IMR-90 (cell line): ENCODE measurements at regions not wholly inside any gene's neighbourhood (a gene's known extent, or its start where the extent isn't known, plus 50 kb on each side); places are given as distances from the start of the nearest gene placed in this dataset.
A peak's percentile ranks its signal among the peaks of the same experiment; 100 is the strongest.

ENCODE experiments used
- ATAC-seq: fragments of 200-7000 bp; cut with Tn5 transposase; 2 replicates; pipeline ENCODE4 v1.9.1; 2020; ENCODE audit warnings: low read depth, mild to moderate bottlenecking, moderate library complexity
- BruUV-seq: library from RNA; stranded (reverse); fragments of 400-500 nt; replicated peaks from 2 replicates; lab custom pipeline; 2021; lab: Mats Ljungman, UMichigan
- CTCF ChIA-PET: fragments of 300-600 bp; formaldehyde crosslinking; extraction: SDS; loops from one replicate; lab custom pipeline; 2021; ENCODE audit warnings: antibody characterized with exemption; lab: Yijun Ruan, JAX
- POLR2A ChIA-PET: fragments of 300-600 bp; sonication (Branson Sonifier 250); formaldehyde crosslinking; loops from one replicate; lab custom pipeline; 2022; ENCODE audit warnings: antibody characterized with exemption; ENCODE audit not compliant: unreplicated experiment; lab: Charles Lee
- DNase-seq: peaks from one replicate; pipeline ENCODE4 v3.0.0; 2013
- H2AFZ ChIP-seq: replicated peaks from 2 replicates; pipeline ENCODE3; 2013; ENCODE audit warnings: low read length, mild to moderate bottlenecking; ENCODE audit not compliant: poor library complexity
- H2AK5ac ChIP-seq: 2 replicates; pipeline ENCODE4 v1.6.1; 2013; ENCODE audit warnings: low read depth, low read length, inconsistent platforms
- H2AK9ac ChIP-seq: replicated peaks from 2 replicates; pipeline ENCODE3; 2013; ENCODE audit warnings: mild to moderate bottlenecking, low read depth, low read length, moderate library complexity; ENCODE audit not compliant: poor library complexity
- H2BK120ac ChIP-seq: 2 replicates; pipeline ENCODE4 v1.6.1; 2013; ENCODE audit warnings: low read depth, low read length, inconsistent platforms
- H2BK15ac ChIP-seq: 3 replicates; pipeline ENCODE4 v1.6.1; 2013; ENCODE audit warnings: low read depth, low read length, inconsistent platforms
- H2BK20ac ChIP-seq: 2 replicates; pipeline ENCODE4 v1.6.1; 2013; ENCODE audit warnings: low read depth, mild to moderate bottlenecking, inconsistent platforms, low read length, moderate library complexity
- H2BK5ac ChIP-seq: 2 replicates; pipeline ENCODE4 v1.6.1; 2013; ENCODE audit warnings: mild to moderate bottlenecking, low read depth, low read length, inconsistent platforms; ENCODE audit not compliant: poor library complexity, severe bottlenecking
- H3K14ac ChIP-seq: replicated peaks from 2 replicates; pipeline ENCODE4 v1.6.1; 2013; ENCODE audit warnings: low read depth, low read length, inconsistent platforms
- H3K18ac ChIP-seq: 2 replicates; pipeline ENCODE4 v1.6.1; 2013; ENCODE audit warnings: low read depth, low read length, control low read depth
- H3K23ac ChIP-seq: 2 replicates; pipeline ENCODE4 v1.6.1; 2013; ENCODE audit warnings: low read depth, low read length, inconsistent platforms
- H3K27ac ChIP-seq: 2 replicates; pipeline ENCODE4 v1.5.1; 2013; ENCODE audit warnings: mild to moderate bottlenecking, control low read depth, low read length; ENCODE audit not compliant: insufficient read depth
- H3K27me3 ChIP-seq: 2 replicates; pipeline ENCODE4 v1.6.1; 2013; ENCODE audit warnings: low read length; ENCODE audit not compliant: control insufficient read depth, insufficient read depth
- H3K36me3 ChIP-seq: 2 replicates; pipeline ENCODE4 v1.6.1; 2013; ENCODE audit warnings: low read length, mixed read lengths; ENCODE audit not compliant: control insufficient read depth, insufficient read depth
- H3K4ac ChIP-seq: 2 replicates; pipeline ENCODE4 v1.6.1; 2013; ENCODE audit warnings: low read depth, low read length, inconsistent platforms
- H3K4me1 ChIP-seq: 2 replicates; pipeline ENCODE4 v1.6.1; 2013; ENCODE audit warnings: low read length, mixed read lengths; ENCODE audit not compliant: control insufficient read depth, insufficient read depth
- H3K4me2 ChIP-seq: 2 replicates; pipeline ENCODE4 v1.6.1; 2013; ENCODE audit warnings: low read depth, mild to moderate bottlenecking, control low read depth, low read length, moderate library complexity
- H3K4me3 ChIP-seq: 2 replicates; pipeline ENCODE4 v1.5.1; 2013; ENCODE audit warnings: low read depth, mild to moderate bottlenecking, control low read depth, low read length, moderate library complexity; ENCODE audit not compliant: insufficient read depth
- H3K56ac ChIP-seq: 2 replicates; pipeline ENCODE4 v1.6.1; 2013; ENCODE audit warnings: low read length, inconsistent platforms; ENCODE audit not compliant: insufficient read depth; ENCODE audit errors: extremely low read depth
- H3K79me1 ChIP-seq, 2 experiments: 2 replicates each; pipeline ENCODE4 v1.6.1; 2013; ENCODE audit warnings: low read length in 2 of 2, inconsistent platforms in 1 of 2, low read depth in 1 of 2
- H3K9ac ChIP-seq: 2 replicates; pipeline ENCODE4 v1.6.1; 2013; ENCODE audit warnings: low read depth, low read length, control low read depth
- H3K9me1 ChIP-seq: 2 replicates; pipeline ENCODE4 v1.6.1; 2013; ENCODE audit warnings: low read length, inconsistent platforms; ENCODE audit not compliant: insufficient read depth
- H3K9me3 ChIP-seq: 2 replicates; pipeline ENCODE4 v1.6.1; 2013; ENCODE audit warnings: low read length; ENCODE audit not compliant: control insufficient read depth, insufficient read depth
- H4K20me1 ChIP-seq: 2 replicates; pipeline ENCODE4 v1.6.1; 2013; ENCODE audit warnings: low read length, inconsistent platforms; ENCODE audit not compliant: insufficient read depth
- H4K5ac ChIP-seq: 2 replicates; pipeline ENCODE4 v1.6.1; 2013; ENCODE audit warnings: mild to moderate bottlenecking, low read depth, low read length, control low read depth
- H4K8ac ChIP-seq, 2 experiments: 2 replicates each; pipeline ENCODE4 v1.6.1; 2013; ENCODE audit warnings: low read depth in 2 of 2, low read length in 2 of 2, control low read depth in 1 of 2, inconsistent platforms in 1 of 2
- H4K91ac ChIP-seq: 2 replicates; pipeline ENCODE4 v1.6.1; 2013; ENCODE audit warnings: low read depth, low read length, inconsistent platforms; ENCODE audit not compliant: insufficient read depth
- BHLHE40 ChIP-seq: fragments of 150-350 bp; IDR thresholded peaks from 2 replicates; pipeline ENCODE4 v1.6.1; 2016; ENCODE audit warnings: mild to moderate bottlenecking, low read depth, low read length
- CEBPB ChIP-seq: IDR thresholded peaks from 2 replicates; pipeline ENCODE4 v1.6.1; 2012; ENCODE audit warnings: low read depth, low read length, improper control_type of control experiment
- CHD1 ChIP-seq: IDR thresholded peaks from 2 replicates; pipeline ENCODE4 v1.6.1; 2012; ENCODE audit warnings: low read depth, low read length, improper control_type of control experiment
- ELK1 ChIP-seq: fragments of 150-350 bp; IDR thresholded peaks from 2 replicates; pipeline ENCODE4 v1.6.1; 2016; ENCODE audit warnings: low read depth, mild to moderate bottlenecking, low read length, moderate library complexity, borderline replicate concordance
- FOS ChIP-seq: fragments of 150-350 bp; IDR thresholded peaks from 2 replicates; pipeline ENCODE4 v1.6.1; 2016; ENCODE audit warnings: low read depth, low read length
- MAFK ChIP-seq: IDR thresholded peaks from 2 replicates; pipeline ENCODE4 v1.6.1; 2012; ENCODE audit warnings: low read depth, low read length, improper control_type of control experiment
- MAZ ChIP-seq: IDR thresholded peaks from 2 replicates; pipeline ENCODE4 v1.6.1; 2012; ENCODE audit warnings: low read depth, mild to moderate bottlenecking, low read length, improper control_type of control experiment, moderate library complexity, borderline replicate concordance
- MXI1 ChIP-seq: IDR thresholded peaks from 2 replicates; pipeline ENCODE4 v1.6.1; 2012; ENCODE audit warnings: low read depth, mild to moderate bottlenecking, low read length, moderate library complexity, borderline replicate concordance
- NFE2L2 ChIP-seq: fragments of 150-350 bp; IDR thresholded peaks from 2 replicates; pipeline ENCODE4 v1.6.1; 2016; ENCODE audit warnings: low read depth, mild to moderate bottlenecking, low read length
- POLR2A ChIP-seq: IDR thresholded peaks from 2 replicates; pipeline ENCODE4 v1.6.1; 2012; ENCODE audit warnings: mild to moderate bottlenecking, low read depth, low read length
- RAD21 ChIP-seq: IDR thresholded peaks from 2 replicates; pipeline ENCODE4 v1.6.1; 2012; ENCODE audit warnings: low read length, improper control_type of control experiment
- RCOR1 ChIP-seq: IDR thresholded peaks from 2 replicates; pipeline ENCODE4 v1.6.1; 2012; ENCODE audit warnings: mild to moderate bottlenecking, low read length, improper control_type of control experiment; ENCODE audit not compliant: insufficient replicate concordance
- RFX5 ChIP-seq: IDR thresholded peaks from 2 replicates; pipeline ENCODE4 v1.8.0; 2012; ENCODE audit warnings: low read depth, mild to moderate bottlenecking, low read length, moderate library complexity
- SMC3 ChIP-seq: fragments of 150-350 bp; IDR thresholded peaks from 2 replicates; pipeline ENCODE4 v1.6.1; 2016; ENCODE audit warnings: low read depth, mild to moderate bottlenecking, antibody characterized with exemption, low read length, moderate library complexity
- WGBS, 2 experiments: methylation state at CpG; one replicate each; pipeline versions ENCODE4 v1.1.5 to v1.1.7; 2013; ENCODE audit warnings: missing lambda C conversion rate in 2 of 2; ENCODE audit not compliant: insufficient read length in 1 of 2; ENCODE audit errors: extremely low coverage in 2 of 2; 5-methylcytosine and 5-hydroxymethylcytosine counted together
- dilution Hi-C: fragments of 300-500 bp; cut with HindIII; formaldehyde crosslinking; loops from one replicate; pipeline ENCODE4 v1.14.3; 2018; ENCODE audit warnings: low sequenced_read_pairs; ENCODE audit not compliant: unreplicated experiment
- in situ Hi-C: fragments of 300-500 bp; cut with MboI; formaldehyde crosslinking; loops from 3 replicates; pipeline ENCODE4 v1.14.3; 2019; ENCODE audit warnings: low sequenced_read_pairs, inconsistent platforms, mixed read lengths
- intact Hi-C: fragments of 100-400 bp; cut with micrococcal nuclease; formaldehyde crosslinking; loops from 2 replicates; pipeline ENCODE4 v1.10.0; 2022
- TF ChIP-seq, protein P1 (sequence below): fragments of 150-350 bp; IDR thresholded peaks from 2 replicates; pipeline ENCODE4 v1.6.1; 2017; ENCODE audit warnings: mild to moderate bottlenecking, antibody characterized with exemption, low read length, low read depth
- TF ChIP-seq, protein P2 (sequence below): conservative IDR thresholded peaks from 2 replicates; pipeline ENCODE4 v1.5.1; 2012; ENCODE audit warnings: mild to moderate bottlenecking, low read depth, low read length, improper control_type of control experiment

- dilution Hi-C loops: no loop called here
- Histone ChIP-seq H3K9me1 (no peaks in the 10 kb centered on the region), H2BK5ac (peak overlapping the region; percentile 95), H2AFZ (no peak overlapping the region), H2BK120ac (peak overlapping the region; percentile 24; the same call in 1 of the 2 replicates), H3K56ac (no peak overlapping the region), H3K79me1 (no peaks in the 10 kb centered on the region), H3K4me1 (no peaks in the 10 kb centered on the region), H3K27ac (no peak overlapping the region), H3K27me3 (no peaks in the 10 kb centered on the region), H3K9me3 (no peaks in the 10 kb centered on the region), H2BK20ac (no peak overlapping the region), H2AK9ac (no peak overlapping the region), H3K9ac (no peak overlapping the region), H3K36me3 (no peaks in the 10 kb centered on the region), H2AK5ac (no peak overlapping the region), H4K5ac (peak overlapping the region; percentile 8; the same call in 1 of the 2 replicates), H4K8ac (0 out of 4 replicates have a peak overlapping the region, but pooled peaks of 1 of the 2 experiments have one; percentile 61), H3K23ac (peak overlapping the region; percentile 5; the same call in 1 of the 2 replicates), H3K4ac (no peak overlapping the region), H3K18ac (peak overlapping the region; percentile 75; the same call in 1 of the 2 replicates), H3K14ac (no peak overlapping the region), H2BK15ac (no peak overlapping the region; the same call in 2 of the 3 replicates), H3K4me3 (no peak overlapping the region), H3K4me2 (peak overlapping the region; percentile 7; the same call in 1 of the 2 replicates), H4K20me1 (no peaks in the 10 kb centered on the region), H4K91ac (no peak overlapping the region)
- BruUV-seq: no TSS peak
- intact Hi-C loops: no loop called here
- DNase-seq (peak; percentile 18), ATAC-seq (no peak)
- TF ChIP-seq MAZ (no peak), POLR2A (no peak), RCOR1 (no peak), ELK1 (no peak), RAD21 (no peak), RFX5 (no peak), CEBPB (no peak), SMC3 (no peak), MXI1 (no peak), FOS (no peak), MAFK (no peak), CHD1 (no peak), BHLHE40 (no peak), NFE2L2 (no peak)
- TF ChIP-seq, protein P1, sequence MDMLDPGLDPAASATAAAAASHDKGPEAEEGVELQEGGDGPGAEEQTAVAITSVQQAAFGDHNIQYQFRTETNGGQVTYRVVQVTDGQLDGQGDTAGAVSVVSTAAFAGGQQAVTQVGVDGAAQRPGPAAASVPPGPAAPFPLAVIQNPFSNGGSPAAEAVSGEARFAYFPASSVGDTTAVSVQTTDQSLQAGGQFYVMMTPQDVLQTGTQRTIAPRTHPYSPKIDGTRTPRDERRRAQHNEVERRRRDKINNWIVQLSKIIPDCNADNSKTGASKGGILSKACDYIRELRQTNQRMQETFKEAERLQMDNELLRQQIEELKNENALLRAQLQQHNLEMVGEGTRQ: no peak
- TF ChIP-seq, protein P2, sequence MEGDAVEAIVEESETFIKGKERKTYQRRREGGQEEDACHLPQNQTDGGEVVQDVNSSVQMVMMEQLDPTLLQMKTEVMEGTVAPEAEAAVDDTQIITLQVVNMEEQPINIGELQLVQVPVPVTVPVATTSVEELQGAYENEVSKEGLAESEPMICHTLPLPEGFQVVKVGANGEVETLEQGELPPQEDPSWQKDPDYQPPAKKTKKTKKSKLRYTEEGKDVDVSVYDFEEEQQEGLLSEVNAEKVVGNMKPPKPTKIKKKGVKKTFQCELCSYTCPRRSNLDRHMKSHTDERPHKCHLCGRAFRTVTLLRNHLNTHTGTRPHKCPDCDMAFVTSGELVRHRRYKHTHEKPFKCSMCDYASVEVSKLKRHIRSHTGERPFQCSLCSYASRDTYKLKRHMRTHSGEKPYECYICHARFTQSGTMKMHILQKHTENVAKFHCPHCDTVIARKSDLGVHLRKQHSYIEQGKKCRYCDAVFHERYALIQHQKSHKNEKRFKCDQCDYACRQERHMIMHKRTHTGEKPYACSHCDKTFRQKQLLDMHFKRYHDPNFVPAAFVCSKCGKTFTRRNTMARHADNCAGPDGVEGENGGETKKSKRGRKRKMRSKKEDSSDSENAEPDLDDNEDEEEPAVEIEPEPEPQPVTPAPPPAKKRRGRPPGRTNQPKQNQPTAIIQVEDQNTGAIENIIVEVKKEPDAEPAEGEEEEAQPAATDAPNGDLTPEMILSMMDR: no peak
- in situ Hi-C loops: no loop called here
- ChIA-PET POLR2A (interaction anchor here (0.6 kb wide), 1 partner anchor 922 kb away, joined by 4 read pairs; no protein-coding TSS in a partner anchor), CTCF (interaction anchor here (0.5 to 0.6 kb wide), 2 partner anchors 191 to 466 kb away, joined by 3 to 8 read pairs; no protein-coding TSS in a partner anchor)
- WGBS, 2 experiments: no CpG with 5 or more reads among the region's 2 CpGs
These were observed 180.7 kb upstream of the TTC14 start for GRCh38 chr3:180421221-180421620.
